Ovary (tissue), 3 donors: ENCODE measurements at regions not wholly inside any gene's neighbourhood (a gene's known extent, or its start where the extent isn't known, plus 50 kb on each side); places are given as distances from the start of the nearest gene placed in this dataset.

Experiments
- EP300 ChIP-seq: sonication (generic); formaldehyde crosslinking; IDR thresholded peaks from one replicate; pipeline ENCODE4 v1.6.1; 2017; ENCODE audit warnings: antibody characterized with exemption
- POLR2A ChIP-seq: fragments of 450-650 bp; IDR thresholded peaks from one replicate; pipeline ENCODE4 v1.6.1; 2017; ENCODE audit warnings: antibody characterized with exemption, mild to moderate bottlenecking, moderate library complexity
- TF ChIP-seq, protein P1 (sequence below), 3 donors: fragments of 450-650 bp in 2 of 3; fragments of 200-600 bp in 1 of 3; IDR thresholded peaks; one replicate each; pipeline versions ENCODE4 v1.5.1 to v1.8.0; 2016 to 2022; ENCODE audit warnings: antibody characterized with exemption in 3 of 3, mild to moderate bottlenecking in 1 of 3
- donor health status: DM: no; HTN: no; CAD: no.

DNA sequence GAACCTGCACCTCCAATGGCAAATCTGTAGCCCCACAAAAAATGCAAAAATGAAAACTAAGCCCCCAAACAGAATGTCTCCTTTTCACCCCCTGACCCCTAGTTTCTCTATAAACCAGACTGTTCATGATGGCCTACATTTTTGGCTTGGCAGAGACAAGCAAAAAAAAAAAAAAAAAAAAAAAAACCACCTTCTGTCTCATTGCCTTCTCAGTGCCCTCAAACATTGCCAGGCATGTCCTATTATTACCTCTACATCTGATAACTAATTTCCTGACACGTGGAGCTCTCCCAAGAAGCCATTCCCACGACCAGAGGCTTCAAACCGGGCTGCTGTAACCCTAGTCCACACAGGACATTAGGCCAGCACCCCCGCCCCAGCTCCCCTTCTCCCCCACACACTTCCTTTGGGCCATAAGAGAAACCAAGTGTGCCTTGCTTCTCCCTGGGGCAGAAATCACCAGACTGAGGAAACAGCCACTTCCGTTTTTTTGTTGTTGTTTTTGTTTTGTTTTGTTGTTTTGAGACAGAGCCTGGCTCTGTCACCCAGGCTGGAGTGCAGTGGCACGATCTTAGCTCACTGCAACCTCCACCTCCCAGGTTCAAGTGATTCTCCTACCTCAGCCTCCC lies 65.4 kb downstream of the GPR6 start:
- TF ChIP-seq EP300 (no peak), POLR2A (no peak)
- TF ChIP-seq, protein P1, sequence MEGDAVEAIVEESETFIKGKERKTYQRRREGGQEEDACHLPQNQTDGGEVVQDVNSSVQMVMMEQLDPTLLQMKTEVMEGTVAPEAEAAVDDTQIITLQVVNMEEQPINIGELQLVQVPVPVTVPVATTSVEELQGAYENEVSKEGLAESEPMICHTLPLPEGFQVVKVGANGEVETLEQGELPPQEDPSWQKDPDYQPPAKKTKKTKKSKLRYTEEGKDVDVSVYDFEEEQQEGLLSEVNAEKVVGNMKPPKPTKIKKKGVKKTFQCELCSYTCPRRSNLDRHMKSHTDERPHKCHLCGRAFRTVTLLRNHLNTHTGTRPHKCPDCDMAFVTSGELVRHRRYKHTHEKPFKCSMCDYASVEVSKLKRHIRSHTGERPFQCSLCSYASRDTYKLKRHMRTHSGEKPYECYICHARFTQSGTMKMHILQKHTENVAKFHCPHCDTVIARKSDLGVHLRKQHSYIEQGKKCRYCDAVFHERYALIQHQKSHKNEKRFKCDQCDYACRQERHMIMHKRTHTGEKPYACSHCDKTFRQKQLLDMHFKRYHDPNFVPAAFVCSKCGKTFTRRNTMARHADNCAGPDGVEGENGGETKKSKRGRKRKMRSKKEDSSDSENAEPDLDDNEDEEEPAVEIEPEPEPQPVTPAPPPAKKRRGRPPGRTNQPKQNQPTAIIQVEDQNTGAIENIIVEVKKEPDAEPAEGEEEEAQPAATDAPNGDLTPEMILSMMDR (IDR thresholded peaks at IDR 0.05) = no peak
